ENCODE measurements at regions not wholly inside any gene's neighbourhood (a gene's known extent, or its start where the extent isn't known, plus 50 kb on each side); places are given as distances from the start of the nearest gene placed in this dataset.

- TF ChIP-seq CTCF (IDR thresholded peaks at IDR 0.05) = no peak
- no peak for TF ChIP-seq FOXM1 (IDR thresholded peaks at IDR 0.05; ENCODE audit: low read depth)
- TF ChIP-seq POLR2AphosphoS5 (IDR thresholded peaks at IDR 0.05; ENCODE audit: low read depth, low read length) = no peak
Observed at GRCh38 chr7:24432677-24433076, 140.6 kb upstream of the PALS2 start.

Data from SK-N-SH (cell line).